H9 (cell line): ENCODE measurements at regions not wholly inside any gene's neighbourhood (a gene's known extent, or its start where the extent isn't known, plus 50 kb on each side); places are given as distances from the start of the nearest gene placed in this dataset. TPM values are rescaled to one million over a fixed set of nuclear protein-coding genes. Genes with fewer than 3 reads are reported as not detected.

Experiments
- DNase-seq: peaks from one replicate; pipeline ENCODE4 v3.0.0-alpha.2; 2017
- H2AFZ ChIP-seq: one replicate; pipeline ENCODE4 v1.6.1; 2013; ENCODE audit warnings: mild to moderate bottlenecking, low read length, control low read depth, moderate library complexity
- H2AK5ac ChIP-seq: 2 replicates; pipeline ENCODE4 v1.6.1; 2013; ENCODE audit warnings: low read length, control low read depth, mixed read lengths; ENCODE audit not compliant: insufficient read length
- H2BK120ac ChIP-seq: one replicate; pipeline ENCODE4 v1.6.1; 2013; ENCODE audit warnings: low read depth, mild to moderate bottlenecking, low read length, control low read depth, inconsistent platforms; ENCODE audit not compliant: poor library complexity, severe bottlenecking
- H2BK12ac ChIP-seq: 2 replicates; pipeline ENCODE4 v1.6.1; 2013; ENCODE audit warnings: low read length, control low read depth, mixed read lengths, low read depth; ENCODE audit not compliant: insufficient read length
- H2BK15ac ChIP-seq: 2 replicates; pipeline ENCODE4 v1.6.1; 2013; ENCODE audit warnings: low read depth, low read length, control low read depth
- H2BK20ac ChIP-seq: one replicate; pipeline ENCODE4 v1.6.1; 2013; ENCODE audit warnings: low read depth, mild to moderate bottlenecking, low read length, control low read depth, inconsistent platforms; ENCODE audit not compliant: poor library complexity, severe bottlenecking
- H2BK5ac ChIP-seq: 2 replicates; pipeline ENCODE4 v1.6.1; 2013; ENCODE audit warnings: low read length, control low read depth, mixed read lengths; ENCODE audit not compliant: insufficient read length
- H3K14ac ChIP-seq: 2 replicates; pipeline ENCODE4 v1.6.1; 2013; ENCODE audit warnings: low read length, control low read depth; ENCODE audit not compliant: insufficient read depth
- H3K18ac ChIP-seq: 2 replicates; pipeline ENCODE4 v1.6.1; 2013; ENCODE audit warnings: low read depth, mild to moderate bottlenecking, mixed read lengths, low read length, control low read depth; ENCODE audit not compliant: insufficient read length
- H3K23ac ChIP-seq: 2 replicates; pipeline ENCODE4 v1.6.1; 2013; ENCODE audit warnings: low read length, control low read depth, mixed read lengths, low read depth; ENCODE audit not compliant: insufficient read length
- H3K23me2 ChIP-seq: 2 replicates; pipeline ENCODE4 v1.6.1; 2013; ENCODE audit warnings: low read depth, mild to moderate bottlenecking, mixed read lengths, low read length, control low read depth; ENCODE audit not compliant: insufficient read length, poor library complexity, severe bottlenecking
- H3K27ac ChIP-seq: 2 replicates; pipeline ENCODE4 v1.5.1; 2013; ENCODE audit warnings: low read length, control low read depth, mixed read lengths, low read depth; ENCODE audit not compliant: insufficient read length
- H3K27me3 ChIP-seq: 2 replicates; pipeline ENCODE4 v1.6.1; 2013; ENCODE audit warnings: low read length, control low read depth, inconsistent platforms; ENCODE audit not compliant: insufficient read depth
- H3K4ac ChIP-seq: 2 replicates; pipeline ENCODE4 v1.6.1; 2013; ENCODE audit warnings: low read depth, mild to moderate bottlenecking, control low read depth, inconsistent platforms, low read length, moderate library complexity
- H3K4me1 ChIP-seq: 2 replicates; pipeline ENCODE4 v1.6.1; 2013; ENCODE audit warnings: low read length, control low read depth, inconsistent platforms; ENCODE audit not compliant: insufficient read depth
- H3K4me2 ChIP-seq: 2 replicates; pipeline ENCODE4 v1.6.1; 2013; ENCODE audit warnings: low read length, control low read depth, mixed read lengths; ENCODE audit not compliant: insufficient read length, insufficient read depth
- H3K56ac ChIP-seq: 2 replicates; pipeline ENCODE4 v1.6.1; 2013; ENCODE audit warnings: low read depth, mild to moderate bottlenecking, mixed read lengths, low read length, control low read depth; ENCODE audit not compliant: insufficient read length
- H3K79me1 ChIP-seq: 2 replicates; pipeline ENCODE4 v1.6.1; 2013; ENCODE audit warnings: low read depth, mild to moderate bottlenecking, moderate library complexity, low read length, control low read depth, inconsistent platforms; ENCODE audit not compliant: insufficient read depth, poor library complexity, severe bottlenecking
- H3K79me2 ChIP-seq: 2 replicates; pipeline ENCODE4 v1.6.1; 2013; ENCODE audit warnings: low read length, control low read depth, inconsistent platforms; ENCODE audit not compliant: insufficient read depth
- H3K9ac ChIP-seq: 2 replicates; pipeline ENCODE4 v1.6.1; 2013; ENCODE audit warnings: low read length, control low read depth, mixed read lengths; ENCODE audit not compliant: insufficient read length; ENCODE audit errors: extremely low read depth
- H3K9me3 ChIP-seq: one replicate; pipeline ENCODE4 v1.6.1; 2013; ENCODE audit warnings: low read depth, low read length, inconsistent platforms; ENCODE audit not compliant: control insufficient read depth
- H3T11ph ChIP-seq: one replicate; pipeline ENCODE4 v1.6.1; 2013; ENCODE audit warnings: mild to moderate bottlenecking, low read length, control low read depth, inconsistent platforms
- H4K20me1 ChIP-seq: one replicate; pipeline ENCODE4 v1.6.1; 2013; ENCODE audit not compliant: control insufficient read depth, insufficient read length, insufficient read depth
- H4K5ac ChIP-seq: 2 replicates; pipeline ENCODE4 v1.6.1; 2013; ENCODE audit warnings: low read depth, mild to moderate bottlenecking, mixed read lengths, low read length, control low read depth; ENCODE audit not compliant: insufficient read length
- H4K8ac ChIP-seq: replicated peaks from 2 replicates; pipeline ENCODE4 v1.6.1; 2013; ENCODE audit warnings: low read length, control low read depth, mixed read lengths, low read depth; ENCODE audit not compliant: insufficient read length
- H4K91ac ChIP-seq: 2 replicates; pipeline ENCODE4 v1.6.1; 2013; ENCODE audit warnings: low read depth, mild to moderate bottlenecking, moderate library complexity, mixed read lengths, low read length, control low read depth; ENCODE audit not compliant: insufficient read length
- H3K27ac Mint-ChIP-seq, 3 experiments: 2 replicates in 2 of 3; 3 replicates in 1 of 3; pipeline ENCODE4 v1.8.0; 2020 to 2021; ENCODE audit warnings: mixed read lengths in 3 of 3, mild to moderate bottlenecking in 1 of 3, moderate library complexity in 1 of 3
- H3K27me3 Mint-ChIP-seq: 2 replicates; pipeline ENCODE4 v1.8.0; 2021; ENCODE audit warnings: low read depth, mild to moderate bottlenecking, moderate library complexity, mixed read lengths
- H3K36me3 Mint-ChIP-seq, 3 experiments: 2 replicates in 2 of 3; 3 replicates in 1 of 3; pipeline ENCODE4 v1.8.0; 2020 to 2021; ENCODE audit warnings: low read depth in 3 of 3, mixed read lengths in 3 of 3; ENCODE audit not compliant: insufficient read depth in 1 of 3
- H3K4me1 Mint-ChIP-seq, 2 experiments: 2 replicates each; pipeline ENCODE4 v1.8.0; 2020; ENCODE audit warnings: mixed read lengths in 2 of 2
- H3K4me3 Mint-ChIP-seq, 2 experiments: 2 replicates in 1 of 2; 3 replicates in 1 of 2; pipeline ENCODE4 v1.8.0; 2020 to 2021; ENCODE audit warnings: mild to moderate bottlenecking in 2 of 2, mixed read lengths in 2 of 2, moderate library complexity in 1 of 2
- H3K9me3 Mint-ChIP-seq, 2 experiments: 2 replicates in 1 of 2; 3 replicates in 1 of 2; pipeline ENCODE4 v1.8.0; 2020; ENCODE audit warnings: mild to moderate bottlenecking in 2 of 2, mixed read lengths in 2 of 2, moderate library complexity in 1 of 2
- WGBS: extraction: QIAGEN DNeasy Blood & Tissue Kit; methylation state at CpG from one replicate; pipeline ENCODE4 v1.1.7; 2013; ENCODE audit warnings: missing lambda C conversion rate, low lambda C conversion rate, mixed read lengths; ENCODE audit not compliant: insufficient read length; ENCODE audit errors: extremely low coverage; 5-methylcytosine and 5-hydroxymethylcytosine counted together
- microRNA-seq: library from miRNA; unstranded; fragments of <30 nt; microRNA quantifications from one replicate; pipeline ENCODE4, GENCODE V29; 2020; ENCODE audit warnings: borderline microRNAs expressed
- TF ChIP-seq, protein P1 (sequence below): fragments of 200-600 bp; sonication (generic); conservative IDR thresholded peaks from 3 replicates; pipeline ENCODE4 v1.8.0; 2021; ENCODE audit warnings: antibody characterized with exemption, mild to moderate bottlenecking

- Histone ChIP-seq H3K56ac (no peak overlapping the region), H2BK15ac (no peak overlapping the region), H3K14ac (no peak overlapping the region), H2BK20ac (no peak overlapping the region), H4K20me1 (no peaks in the 10 kb centered on the region), H3K79me1 (no peaks in the 10 kb centered on the region), H3K23ac (no peak overlapping the region), H3K79me2 (no peaks in the 10 kb centered on the region), H3K9ac (no peak overlapping the region), H3K9me3 (no peaks in the 10 kb centered on the region), H2BK12ac (no peak overlapping the region), H2AK5ac (no peak overlapping the region), H3K4ac (no peak overlapping the region), H3K27ac (no peak overlapping the region), H2BK5ac (no peak overlapping the region), H3K23me2 (no peaks in the 10 kb centered on the region), H3K18ac (no peak overlapping the region), H4K8ac (no peak overlapping the region), H4K5ac (no peak overlapping the region), H4K91ac (no peak overlapping the region), H3K27me3 (no peaks in the 10 kb centered on the region), H3K4me1 (no peaks in the 10 kb centered on the region), H3K4me2 (no peak overlapping the region), H2BK120ac (no peak overlapping the region), H2AFZ (no peak overlapping the region), H3T11ph (no peak overlapping the region)
- Mint-ChIP-seq H3K4me1 (peaks cover 4 to 5% of the 10 kb centered on the region in 2 experiments), H3K36me3 (no peaks in the 10 kb centered on the region), H3K27me3 (no peaks in the 10 kb centered on the region), H3K4me3 (no peak overlapping the region), H3K27ac (no peak overlapping the region), H3K9me3 (no peaks in the 10 kb centered on the region)
- TF ChIP-seq, protein P1, sequence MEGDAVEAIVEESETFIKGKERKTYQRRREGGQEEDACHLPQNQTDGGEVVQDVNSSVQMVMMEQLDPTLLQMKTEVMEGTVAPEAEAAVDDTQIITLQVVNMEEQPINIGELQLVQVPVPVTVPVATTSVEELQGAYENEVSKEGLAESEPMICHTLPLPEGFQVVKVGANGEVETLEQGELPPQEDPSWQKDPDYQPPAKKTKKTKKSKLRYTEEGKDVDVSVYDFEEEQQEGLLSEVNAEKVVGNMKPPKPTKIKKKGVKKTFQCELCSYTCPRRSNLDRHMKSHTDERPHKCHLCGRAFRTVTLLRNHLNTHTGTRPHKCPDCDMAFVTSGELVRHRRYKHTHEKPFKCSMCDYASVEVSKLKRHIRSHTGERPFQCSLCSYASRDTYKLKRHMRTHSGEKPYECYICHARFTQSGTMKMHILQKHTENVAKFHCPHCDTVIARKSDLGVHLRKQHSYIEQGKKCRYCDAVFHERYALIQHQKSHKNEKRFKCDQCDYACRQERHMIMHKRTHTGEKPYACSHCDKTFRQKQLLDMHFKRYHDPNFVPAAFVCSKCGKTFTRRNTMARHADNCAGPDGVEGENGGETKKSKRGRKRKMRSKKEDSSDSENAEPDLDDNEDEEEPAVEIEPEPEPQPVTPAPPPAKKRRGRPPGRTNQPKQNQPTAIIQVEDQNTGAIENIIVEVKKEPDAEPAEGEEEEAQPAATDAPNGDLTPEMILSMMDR = no peak
- no CpG with 5 or more reads among the region's 5 CpGs for WGBS
- no peak for DNase-seq
Observed at GRCh38 chr21:20946701-20947100, 51.5 kb upstream of the NCAM2 start.

Small RNA genes lying in the stretch of these regions (microRNA-seq; reads per million reads assigned to microRNA genes)
- gene MIR548X = not detected
